ENCODE measurements at regions not wholly inside any gene's neighbourhood (a gene's known extent, or its start where the extent isn't known, plus 50 kb on each side); places are given as distances from the start of the nearest gene placed in this dataset.
"Not testable (repeated sequence)": the region's sequence is repeated elsewhere in the genome, so short reads cannot be mapped to it uniquely, and the experiment has no call there.

DNA sequence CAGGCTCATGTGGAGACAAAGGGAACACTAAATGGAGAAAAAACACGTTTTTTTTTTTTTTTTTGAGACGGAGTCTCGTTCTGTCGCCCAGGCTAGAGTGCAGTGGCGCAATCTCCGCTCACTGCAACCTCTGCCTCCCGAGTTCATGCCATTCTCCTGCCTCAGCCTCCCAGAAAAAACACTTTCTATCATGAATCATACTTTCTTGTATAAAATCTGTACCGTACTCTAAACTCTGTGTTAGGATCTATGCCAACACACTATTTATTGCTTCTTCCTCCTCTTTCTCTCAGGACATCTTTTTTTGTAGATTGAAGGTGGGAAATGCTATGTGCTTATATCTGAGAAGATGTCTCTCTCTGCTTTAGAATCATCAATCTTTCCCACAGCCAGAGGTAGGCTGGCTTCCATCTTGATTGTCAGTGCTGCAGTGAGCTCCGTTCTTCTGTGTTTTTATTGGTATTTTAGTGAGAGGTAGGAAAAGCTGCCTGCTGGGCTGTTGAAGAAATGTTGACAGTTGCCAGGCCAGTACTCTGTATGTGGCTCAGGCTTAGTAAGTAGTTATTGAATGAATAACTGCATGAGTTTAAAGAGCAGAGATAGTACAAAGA is 101.1 kb downstream of the GPR85 start:
- H3K36me3 ChIP-seq (ENCODE audit: control insufficient read depth in 5 of 5, insufficient read depth in 5 of 5, low read length in 5 of 5) = no peaks in the 10 kb centered on the region
- H3K4me3 ChIP-seq (ENCODE audit: low read depth in 1 of 5, low read length in 5 of 5) = no peak overlapping the region
- H3K27ac ChIP-seq (ENCODE audit: low read depth, low read length) = no peak overlapping the region
- no peaks in the 10 kb centered on the region for H3K27me3 ChIP-seq (ENCODE audit: control insufficient read depth in 5 of 5, insufficient read depth in 4 of 5, low read length in 5 of 5)
- H3K9me3 ChIP-seq (ENCODE audit: control insufficient read depth in 5 of 5, low read length in 5 of 5) = no peaks in the 10 kb centered on the region
- H3K9ac ChIP-seq (ENCODE audit: low read length in 5 of 5) = no peak overlapping the region
- H3K4me1 ChIP-seq (ENCODE audit: control insufficient read depth in 5 of 5, insufficient read depth in 5 of 5, low read length in 5 of 5) = no peaks in the 10 kb centered on the region

DNA sequence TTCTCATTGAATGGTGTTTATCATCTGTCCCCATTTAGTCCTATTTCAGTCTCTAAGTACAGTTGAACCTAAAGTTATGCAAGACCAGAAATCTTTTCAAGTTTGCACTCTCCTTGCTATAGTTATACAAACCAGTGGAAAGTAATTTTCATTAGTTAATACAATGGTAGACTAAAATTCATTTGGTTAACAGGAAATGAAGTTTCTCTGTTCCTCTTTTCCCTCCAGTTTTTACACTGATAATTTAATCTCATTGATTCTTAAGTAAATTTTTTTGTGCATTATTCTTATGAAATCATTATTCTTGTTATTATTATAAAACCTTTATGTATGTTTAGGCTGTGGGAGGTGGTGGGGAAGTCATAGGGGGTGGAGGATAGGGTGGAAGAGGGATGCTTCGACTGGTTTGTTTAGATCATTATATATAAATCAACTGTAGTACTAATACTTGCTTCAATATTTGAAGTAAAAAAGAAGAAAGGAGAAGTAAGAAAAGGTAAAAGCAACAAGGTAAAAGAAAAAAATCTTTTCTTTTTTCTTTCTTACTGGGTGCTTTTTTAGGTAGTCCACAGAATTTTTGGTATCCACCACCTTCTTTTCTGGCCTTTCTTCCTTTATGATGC is 104.1 kb downstream of the GPR85 start:
- Histone ChIP-seq H3K4me3 (ENCODE audit: low read depth in 1 of 5, low read length in 5 of 5) (no peak overlapping the region), H3K4me1 (ENCODE audit: control insufficient read depth in 5 of 5, insufficient read depth in 5 of 5, low read length in 5 of 5) (no peaks in the 10 kb centered on the region), H3K27ac (ENCODE audit: low read depth, low read length) (no peak overlapping the region), H3K36me3 (ENCODE audit: control insufficient read depth in 5 of 5, insufficient read depth in 5 of 5, low read length in 5 of 5) (no peaks in the 10 kb centered on the region), H3K27me3 (ENCODE audit: control insufficient read depth in 5 of 5, insufficient read depth in 4 of 5, low read length in 5 of 5) (no peaks in the 10 kb centered on the region), H3K9ac (ENCODE audit: low read length in 5 of 5) (no peak overlapping the region), H3K9me3 (ENCODE audit: control insufficient read depth in 5 of 5, low read length in 5 of 5) (no peaks in the 10 kb centered on the region)

DNA sequence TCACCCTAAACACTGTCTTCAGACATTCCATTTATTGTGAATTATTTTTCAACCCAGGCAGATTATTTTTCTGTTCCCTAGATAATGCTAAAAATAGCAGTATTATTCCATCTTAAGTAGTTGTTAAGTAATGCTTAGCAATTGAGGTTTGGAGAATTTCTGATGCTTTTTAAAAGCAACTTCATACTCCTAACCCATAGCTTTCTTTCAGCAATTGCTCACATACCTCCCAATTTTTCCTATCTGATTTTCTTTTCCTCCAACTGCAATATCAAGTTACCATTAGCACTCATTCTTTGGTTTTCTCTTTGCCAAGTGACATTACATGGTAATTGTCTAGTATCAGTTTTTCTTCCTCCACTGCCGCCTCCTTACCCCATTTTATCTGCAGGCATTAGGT is 104.7 kb downstream of the GPR85 start:
- Histone ChIP-seq H3K27me3 (ENCODE audit: control insufficient read depth in 5 of 5, insufficient read depth in 4 of 5, low read length in 5 of 5) (no peaks in the 10 kb centered on the region), H3K9me3 (ENCODE audit: control insufficient read depth in 5 of 5, low read length in 5 of 5) (no peaks in the 10 kb centered on the region), H3K36me3 (ENCODE audit: control insufficient read depth in 5 of 5, insufficient read depth in 5 of 5, low read length in 5 of 5) (no peaks in the 10 kb centered on the region), H3K9ac (ENCODE audit: low read length in 5 of 5) (no peak overlapping the region), H3K27ac (ENCODE audit: low read depth, low read length) (no peak overlapping the region), H3K4me1 (ENCODE audit: control insufficient read depth in 5 of 5, insufficient read depth in 5 of 5, low read length in 5 of 5) (no peaks in the 10 kb centered on the region), H3K4me3 (ENCODE audit: low read depth in 1 of 5, low read length in 5 of 5) (no peak overlapping the region)

DNA sequence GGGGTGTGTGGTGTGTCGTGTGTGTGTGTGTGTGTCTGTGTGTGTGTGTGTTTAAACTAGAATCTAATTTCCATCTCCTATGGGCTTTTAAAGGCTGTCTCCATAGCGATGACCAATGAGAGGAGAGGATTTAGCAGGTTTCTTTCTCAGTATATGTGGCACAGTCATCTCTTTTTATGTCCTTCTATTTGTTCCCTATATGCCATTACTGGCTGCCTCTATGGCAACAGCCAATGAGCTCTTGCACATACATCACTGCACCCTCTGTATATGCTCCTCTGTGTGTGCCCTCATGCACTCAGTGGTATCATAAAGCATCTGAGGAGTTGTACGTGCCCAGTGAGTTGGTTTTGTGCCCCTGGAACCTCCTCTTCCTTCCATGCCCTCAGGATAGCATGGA is 107.6 kb downstream of the GPR85 start:
- not testable (repeated sequence) for H3K27ac ChIP-seq (ENCODE audit: low read depth, low read length); H3K36me3 ChIP-seq (ENCODE audit: control insufficient read depth in 5 of 5, insufficient read depth in 5 of 5, low read length in 5 of 5); H3K4me3 ChIP-seq (ENCODE audit: low read depth in 1 of 5, low read length in 5 of 5); H3K27me3 ChIP-seq (ENCODE audit: control insufficient read depth in 5 of 5, insufficient read depth in 4 of 5, low read length in 5 of 5); H3K4me1 ChIP-seq (ENCODE audit: control insufficient read depth in 5 of 5, insufficient read depth in 5 of 5, low read length in 5 of 5); H3K9ac ChIP-seq (ENCODE audit: low read length in 5 of 5); H3K9me3 ChIP-seq (ENCODE audit: control insufficient read depth in 5 of 5, low read length in 5 of 5)

DNA sequence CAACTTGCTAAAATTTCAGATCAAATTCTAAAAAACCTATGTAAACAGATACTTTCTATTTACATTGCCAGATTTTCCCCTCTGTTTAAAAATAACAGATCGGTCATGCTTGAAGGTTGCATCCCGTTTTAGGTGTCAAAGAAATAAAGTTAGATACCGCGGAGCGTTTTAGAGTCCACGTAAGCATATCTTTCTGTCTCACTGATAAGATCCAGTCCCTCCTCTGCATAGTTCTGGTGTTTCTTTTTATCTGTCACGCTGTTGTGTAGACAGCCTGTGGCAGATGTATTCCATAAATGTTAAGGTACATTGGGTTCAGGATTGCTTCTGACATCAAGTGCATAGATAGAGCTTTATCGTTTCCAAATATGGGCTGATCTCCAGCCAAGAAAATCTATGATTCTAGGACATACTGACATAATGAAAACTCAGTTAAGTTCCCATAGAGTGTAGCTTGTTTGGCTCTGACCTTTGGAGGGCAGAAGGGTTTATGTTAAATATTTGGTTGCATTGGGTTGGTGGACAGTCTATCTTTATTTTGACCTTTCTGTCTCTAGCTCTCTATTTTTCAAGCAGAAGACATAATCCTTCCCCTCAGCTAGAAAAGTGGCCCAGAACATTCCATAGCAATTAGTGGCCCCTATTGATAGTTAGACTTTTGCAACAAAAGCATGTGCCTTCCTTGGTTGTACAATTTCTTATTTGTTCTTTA is 109.2 kb downstream of the GPR85 start:
- H3K36me3 ChIP-seq (ENCODE audit: control insufficient read depth in 5 of 5, insufficient read depth in 5 of 5, low read length in 5 of 5); H3K4me3 ChIP-seq (ENCODE audit: low read depth in 1 of 5, low read length in 5 of 5); H3K9me3 ChIP-seq (ENCODE audit: control insufficient read depth in 5 of 5, low read length in 5 of 5); H3K27me3 ChIP-seq (ENCODE audit: control insufficient read depth in 5 of 5, insufficient read depth in 4 of 5, low read length in 5 of 5); H3K4me1 ChIP-seq (ENCODE audit: control insufficient read depth in 5 of 5, insufficient read depth in 5 of 5, low read length in 5 of 5); H3K27ac ChIP-seq (ENCODE audit: low read depth, low read length); H3K9ac ChIP-seq (ENCODE audit: low read length in 5 of 5): not testable (repeated sequence)

DNA sequence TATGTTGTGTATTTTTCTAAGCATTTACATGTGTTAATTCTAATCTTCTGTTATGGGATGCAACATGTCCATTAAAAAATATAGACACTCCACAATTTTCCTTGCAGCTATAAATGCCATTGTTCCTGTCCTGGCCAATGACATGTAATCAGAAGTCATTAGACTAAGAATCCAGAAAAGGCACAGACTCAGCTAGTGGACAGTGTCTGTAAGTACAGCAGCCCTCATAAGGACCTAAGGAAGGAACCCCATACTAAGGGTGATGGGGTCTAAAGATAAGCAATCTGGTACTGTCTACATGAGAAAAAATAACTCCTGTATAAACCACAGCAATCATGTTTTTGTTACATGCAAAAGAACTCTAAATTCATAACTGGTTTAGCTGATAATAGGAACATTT is 115.9 kb downstream of the GPR85 start:
- Histone ChIP-seq H3K9ac (ENCODE audit: low read length in 5 of 5) (no peak overlapping the region), H3K4me1 (ENCODE audit: control insufficient read depth in 5 of 5, insufficient read depth in 5 of 5, low read length in 5 of 5) (no peaks in the 10 kb centered on the region), H3K9me3 (ENCODE audit: control insufficient read depth in 5 of 5, low read length in 5 of 5) (no peaks in the 10 kb centered on the region), H3K27ac (ENCODE audit: low read depth, low read length) (no peak overlapping the region), H3K27me3 (ENCODE audit: control insufficient read depth in 5 of 5, insufficient read depth in 4 of 5, low read length in 5 of 5) (no peaks in the 10 kb centered on the region), H3K4me3 (ENCODE audit: low read depth in 1 of 5, low read length in 5 of 5) (no peak overlapping the region), H3K36me3 (ENCODE audit: control insufficient read depth in 5 of 5, insufficient read depth in 5 of 5, low read length in 5 of 5) (no peaks in the 10 kb centered on the region)

DNA sequence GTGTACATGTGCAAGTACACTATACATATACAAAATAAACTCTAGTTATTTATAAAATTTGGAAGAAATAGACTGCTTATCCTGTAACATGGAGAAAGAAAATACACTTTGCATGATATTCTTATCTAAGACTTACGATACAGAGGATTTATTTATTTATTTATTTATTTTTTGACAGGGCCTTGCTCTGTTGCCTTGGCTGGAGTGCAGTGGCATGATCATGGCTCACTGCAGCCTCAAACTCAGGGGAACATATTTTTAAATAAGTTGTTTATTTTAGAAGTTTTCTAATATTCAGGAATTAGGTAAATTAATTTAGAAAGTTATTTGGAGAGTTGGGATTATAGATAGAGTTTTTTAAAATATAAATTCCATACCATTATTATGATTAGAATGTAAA is 116.7 kb downstream of the GPR85 start:
- Histone ChIP-seq H3K9ac (ENCODE audit: low read length in 5 of 5) (no peak overlapping the region), H3K4me1 (ENCODE audit: control insufficient read depth in 5 of 5, insufficient read depth in 5 of 5, low read length in 5 of 5) (no peaks in the 10 kb centered on the region), H3K4me3 (ENCODE audit: low read depth in 1 of 5, low read length in 5 of 5) (no peak overlapping the region), H3K9me3 (ENCODE audit: control insufficient read depth in 5 of 5, low read length in 5 of 5) (no peaks in the 10 kb centered on the region), H3K27me3 (ENCODE audit: control insufficient read depth in 5 of 5, insufficient read depth in 4 of 5, low read length in 5 of 5) (no peaks in the 10 kb centered on the region), H3K36me3 (ENCODE audit: control insufficient read depth in 5 of 5, insufficient read depth in 5 of 5, low read length in 5 of 5) (no peaks in the 10 kb centered on the region), H3K27ac (ENCODE audit: low read depth, low read length) (no peak overlapping the region)

DNA sequence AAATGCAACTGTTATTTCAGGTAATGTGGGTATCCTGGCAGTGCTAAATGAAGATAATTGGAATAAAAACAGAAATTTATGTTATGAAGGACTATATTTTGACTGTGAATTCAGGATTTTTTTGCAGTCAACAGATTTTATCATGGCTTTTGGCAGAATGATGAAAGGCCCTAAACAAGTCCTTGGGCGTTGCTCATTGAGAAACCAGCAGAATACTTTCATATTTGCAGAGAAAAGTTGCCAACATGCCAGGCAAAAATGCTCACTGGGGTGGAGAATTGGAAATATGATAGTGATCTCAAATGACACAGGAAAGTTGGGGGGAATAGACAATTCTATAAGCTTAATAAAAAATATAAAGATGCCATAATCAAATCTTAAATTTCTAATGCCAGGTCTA is 121.1 kb downstream of the GPR85 start:
- no peak overlapping the region for H3K9ac ChIP-seq (ENCODE audit: low read length in 5 of 5)
- no peaks in the 10 kb centered on the region for H3K9me3 ChIP-seq (ENCODE audit: control insufficient read depth in 5 of 5, low read length in 5 of 5)
- no peaks in the 10 kb centered on the region for H3K36me3 ChIP-seq (ENCODE audit: control insufficient read depth in 5 of 5, insufficient read depth in 5 of 5, low read length in 5 of 5)
- H3K27ac ChIP-seq (ENCODE audit: low read depth, low read length) = no peak overlapping the region
- no peaks in the 10 kb centered on the region for H3K27me3 ChIP-seq (ENCODE audit: control insufficient read depth in 5 of 5, insufficient read depth in 4 of 5, low read length in 5 of 5)
- H3K4me3 ChIP-seq (ENCODE audit: low read depth in 1 of 5, low read length in 5 of 5) = no peak overlapping the region
- no peaks in the 10 kb centered on the region for H3K4me1 ChIP-seq (ENCODE audit: control insufficient read depth in 5 of 5, insufficient read depth in 5 of 5, low read length in 5 of 5)

DNA sequence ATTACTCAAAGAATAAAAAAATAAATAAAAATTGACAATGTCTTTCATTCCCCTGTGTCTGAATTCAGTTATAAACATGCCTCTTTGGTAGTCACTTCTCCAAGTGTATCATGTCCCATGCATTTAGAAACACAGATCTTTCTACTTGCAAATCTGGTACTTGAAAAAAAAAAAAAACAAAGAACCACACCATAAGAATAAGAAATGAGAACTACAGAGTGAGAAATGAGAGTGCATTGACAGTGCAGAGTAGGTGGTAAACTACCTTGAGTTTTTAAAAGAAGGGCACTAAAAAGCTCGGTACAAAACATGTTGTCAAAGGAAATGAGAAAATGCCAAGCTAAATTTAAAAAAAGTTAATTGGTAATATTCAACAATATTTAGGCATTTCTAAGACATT is 123.0 kb downstream of the GPR85 start:
- Histone ChIP-seq H3K36me3 (ENCODE audit: control insufficient read depth in 5 of 5, insufficient read depth in 5 of 5, low read length in 5 of 5) (no peaks in the 10 kb centered on the region), H3K27me3 (ENCODE audit: control insufficient read depth in 5 of 5, insufficient read depth in 4 of 5, low read length in 5 of 5) (no peaks in the 10 kb centered on the region), H3K9me3 (ENCODE audit: control insufficient read depth in 5 of 5, low read length in 5 of 5) (no peaks in the 10 kb centered on the region), H3K27ac (ENCODE audit: low read depth, low read length) (no peak overlapping the region), H3K4me3 (ENCODE audit: low read depth in 1 of 5, low read length in 5 of 5) (no peak overlapping the region), H3K4me1 (ENCODE audit: control insufficient read depth in 5 of 5, insufficient read depth in 5 of 5, low read length in 5 of 5) (no peaks in the 10 kb centered on the region), H3K9ac (ENCODE audit: low read length in 5 of 5) (no peak overlapping the region)

DNA sequence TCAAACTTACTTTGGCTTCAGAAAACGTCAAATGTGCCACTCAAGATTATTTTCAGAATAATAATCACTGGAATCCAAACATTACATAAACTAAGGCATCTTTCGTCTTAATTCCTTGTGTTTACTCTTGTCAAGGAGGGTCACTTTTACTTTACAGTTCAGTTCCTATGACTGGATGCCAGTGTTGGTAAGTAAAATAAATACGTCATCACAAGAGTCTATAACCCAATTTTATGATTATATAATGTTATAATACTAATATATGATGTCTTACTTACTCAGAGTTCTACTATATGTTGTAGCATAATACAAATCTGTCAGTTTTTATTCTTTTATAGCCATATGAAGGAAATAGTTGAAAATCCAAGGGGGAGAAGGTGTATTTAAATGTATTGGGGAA is 123.8 kb downstream of the GPR85 start:
- Histone ChIP-seq H3K27me3 (ENCODE audit: control insufficient read depth in 5 of 5, insufficient read depth in 4 of 5, low read length in 5 of 5) (no peaks in the 10 kb centered on the region), H3K9me3 (ENCODE audit: control insufficient read depth in 5 of 5, low read length in 5 of 5) (no peaks in the 10 kb centered on the region), H3K27ac (ENCODE audit: low read depth, low read length) (no peak overlapping the region), H3K9ac (ENCODE audit: low read length in 5 of 5) (no peak overlapping the region), H3K4me1 (ENCODE audit: control insufficient read depth in 5 of 5, insufficient read depth in 5 of 5, low read length in 5 of 5) (no peaks in the 10 kb centered on the region), H3K4me3 (ENCODE audit: low read depth in 1 of 5, low read length in 5 of 5) (no peak overlapping the region), H3K36me3 (ENCODE audit: control insufficient read depth in 5 of 5, insufficient read depth in 5 of 5, low read length in 5 of 5) (no peaks in the 10 kb centered on the region)
